Rectal smooth muscle tissue (tissue), 1 donor: ENCODE measurements at regions not wholly inside any gene's neighbourhood (a gene's known extent, or its start where the extent isn't known, plus 50 kb on each side); places are given as distances from the start of the nearest gene placed in this dataset.

Experiments used
- H3K27ac ChIP-seq: one replicate; pipeline ENCODE4 v1.7.0; 2013; ENCODE audit warnings: low read depth, low read length, inconsistent platforms
- H3K27me3 ChIP-seq: one replicate; pipeline ENCODE4 v1.7.0; 2013; ENCODE audit warnings: low read length; ENCODE audit not compliant: control insufficient read depth, insufficient read depth
- H3K36me3 ChIP-seq: one replicate; pipeline ENCODE4 v1.7.0; 2013; ENCODE audit warnings: low read length; ENCODE audit not compliant: control insufficient read depth, insufficient read depth
- H3K4me1 ChIP-seq: one replicate; pipeline ENCODE4 v1.7.0; 2013; ENCODE audit warnings: low read length; ENCODE audit not compliant: control insufficient read depth, insufficient read depth
- H3K4me3 ChIP-seq: one replicate; pipeline ENCODE4 v1.7.0; 2013; ENCODE audit warnings: low read length
- H3K9ac ChIP-seq: one replicate; pipeline ENCODE4 v1.7.0; 2013; ENCODE audit warnings: low read length

DNA sequence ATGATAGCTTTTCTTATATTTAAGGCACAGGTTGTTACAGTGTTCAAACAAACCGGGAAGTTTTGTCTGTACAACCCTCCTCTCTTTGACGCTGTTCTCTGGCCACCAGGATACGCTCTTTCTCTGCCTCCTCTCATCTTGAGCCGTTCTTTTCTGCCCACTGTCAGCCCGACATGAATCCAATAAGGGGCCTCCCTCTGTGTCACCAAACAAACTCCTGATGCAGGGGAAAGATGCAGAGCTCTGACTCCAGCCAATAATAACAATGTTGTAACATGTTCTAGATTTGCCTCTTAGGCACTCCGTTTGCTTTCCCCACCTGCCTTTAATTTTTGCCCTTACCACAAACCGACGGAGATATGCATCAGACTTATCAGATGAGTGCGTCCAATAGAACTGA lies 449.3 kb downstream of the SLC4A3 start:
- Histone ChIP-seq H3K27ac (no peak overlapping the region), H3K36me3 (no peaks in the 10 kb centered on the region), H3K9ac (no peak overlapping the region), H3K27me3 (no peaks in the 10 kb centered on the region), H3K4me1 (no peaks in the 10 kb centered on the region), H3K4me3 (no peak overlapping the region)

GRCh38 chr2:220077488-220077887 lies 450.1 kb downstream of the SLC4A3 start:
- no peak overlapping the region for H3K4me3 ChIP-seq

DNA sequence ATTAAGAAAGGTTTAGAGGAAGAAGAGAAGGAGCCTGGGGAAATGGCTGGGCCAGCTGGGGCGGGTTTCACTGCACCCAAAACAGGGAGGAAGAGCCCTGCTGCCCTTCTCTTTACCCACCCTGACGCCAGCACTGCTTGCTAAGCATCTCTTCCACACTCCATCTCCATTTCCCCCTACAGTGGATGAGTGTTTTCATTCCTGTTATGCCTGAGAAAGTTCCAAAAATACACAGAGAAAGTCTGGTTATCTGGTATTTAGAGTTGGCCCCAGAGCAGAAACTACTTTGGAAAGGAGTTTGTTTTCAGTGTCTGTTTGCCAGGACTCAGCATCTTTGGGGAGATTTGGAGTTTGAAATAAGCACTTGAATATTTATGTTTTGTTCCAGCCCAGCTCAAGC lies 451.0 kb downstream of the SLC4A3 start:
- no peaks in the 10 kb centered on the region for H3K4me1 ChIP-seq
- no peak overlapping the region for H3K4me3 ChIP-seq
- no peak overlapping the region for H3K27ac ChIP-seq
- no peak overlapping the region for H3K9ac ChIP-seq
- no peaks in the 10 kb centered on the region for H3K27me3 ChIP-seq
- no peaks in the 10 kb centered on the region for H3K36me3 ChIP-seq

More at GRCh38 chr2:220077488-220077887, 450.1 kb downstream of the SLC4A3 start:
- no peaks in the 10 kb centered on the region for H3K36me3 ChIP-seq
- H3K27ac ChIP-seq, result no peak overlapping the region
- H3K4me1 ChIP-seq, result no peaks in the 10 kb centered on the region
- no peak overlapping the region for H3K9ac ChIP-seq
- H3K27me3 ChIP-seq, result no peaks in the 10 kb centered on the region

- H3K4me3 ChIP-seq, result no peak overlapping the region
- H3K27me3 ChIP-seq, result no peaks in the 10 kb centered on the region
- H3K36me3 ChIP-seq, result no peaks in the 10 kb centered on the region
- no peak overlapping the region for H3K9ac ChIP-seq
- no peak overlapping the region for H3K27ac ChIP-seq
- no peaks in the 10 kb centered on the region for H3K4me1 ChIP-seq
Observed at GRCh38 chr2:220079595-220079994, 452.2 kb downstream of the SLC4A3 start.

- Histone ChIP-seq H3K9ac (no peak overlapping the region), H3K27me3 (no peaks in the 10 kb centered on the region), H3K36me3 (no peaks in the 10 kb centered on the region), H3K4me3 (no peak overlapping the region), H3K4me1 (no peaks in the 10 kb centered on the region), H3K27ac (no peak overlapping the region)
Observed at GRCh38 chr2:220081171-220081570, 453.7 kb downstream of the SLC4A3 start.

DNA sequence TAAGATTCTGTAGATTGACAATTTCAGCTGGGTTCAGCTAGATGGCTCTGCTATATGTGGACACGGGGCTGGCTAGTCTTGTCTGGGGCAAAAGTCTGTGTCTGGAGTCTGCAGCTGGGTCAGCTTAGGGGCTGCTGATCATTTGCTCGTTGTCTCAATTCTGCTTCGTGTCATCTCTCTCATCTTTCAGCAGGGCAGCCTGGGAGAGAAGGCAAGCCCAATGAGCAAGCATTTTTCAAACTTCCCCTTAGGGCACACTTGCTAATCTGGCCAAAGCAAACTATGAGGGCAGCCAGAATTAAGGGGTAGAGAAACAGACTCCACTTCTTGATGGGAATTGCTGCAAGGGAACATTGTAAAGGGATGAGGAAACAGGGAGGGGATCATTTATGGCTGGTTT lies 462.6 kb downstream of the SLC4A3 start:
- H3K27me3 ChIP-seq, result no peaks in the 10 kb centered on the region
- no peak overlapping the region for H3K27ac ChIP-seq
- H3K36me3 ChIP-seq, result no peaks in the 10 kb centered on the region
- no peak overlapping the region for H3K9ac ChIP-seq
- H3K4me3 ChIP-seq, result no peak overlapping the region
- H3K4me1 ChIP-seq, result no peaks in the 10 kb centered on the region

DNA sequence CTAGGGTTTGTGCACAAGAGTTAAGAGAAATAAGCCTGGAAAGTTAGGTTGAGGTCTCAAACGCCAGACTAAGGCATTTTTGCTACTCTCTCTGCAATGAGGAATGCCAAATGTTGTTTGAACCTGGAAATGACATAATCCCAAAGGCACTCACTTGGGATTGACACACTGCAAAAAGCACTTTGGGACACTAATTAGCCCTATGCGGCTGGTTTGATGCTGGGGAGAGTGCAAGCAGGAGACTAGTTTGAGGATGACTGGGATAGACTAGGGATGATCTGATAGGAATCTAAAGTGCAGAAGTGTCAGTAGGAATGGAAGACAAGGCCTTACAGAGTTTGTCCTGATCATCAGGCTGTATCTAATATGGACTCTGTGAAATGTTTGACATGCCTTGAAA lies 469.0 kb downstream of the SLC4A3 start:
- Histone ChIP-seq H3K27ac (no peak overlapping the region), H3K4me3 (no peak overlapping the region), H3K4me1 (no peaks in the 10 kb centered on the region), H3K27me3 (no peaks in the 10 kb centered on the region), H3K36me3 (no peaks in the 10 kb centered on the region), H3K9ac (no peak overlapping the region)

DNA sequence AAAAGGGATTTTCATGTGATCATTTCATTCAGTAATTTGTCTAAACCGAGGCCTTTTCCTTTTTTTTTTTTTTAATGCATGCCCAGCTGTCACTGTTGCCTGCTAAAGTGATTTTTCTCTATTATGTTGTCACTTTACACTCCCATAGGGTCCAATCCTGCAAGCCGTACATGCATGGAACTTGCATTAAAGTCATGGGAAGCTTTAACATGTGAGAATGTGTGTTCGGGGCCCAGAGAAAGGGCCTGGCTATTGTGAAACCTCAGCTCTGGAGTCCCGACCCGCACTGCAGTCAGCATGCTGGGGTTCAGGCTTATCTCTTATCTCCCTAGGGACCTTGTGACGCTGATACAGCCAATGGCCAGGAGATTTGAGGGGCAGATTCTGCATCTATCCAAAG lies 474.6 kb downstream of the SLC4A3 start:
- Histone ChIP-seq H3K4me3 (no peak overlapping the region), H3K4me1 (no peaks in the 10 kb centered on the region), H3K27me3 (peaks cover 2% of the 10 kb centered on the region), H3K9ac (no peak overlapping the region), H3K27ac (no peak overlapping the region), H3K36me3 (no peaks in the 10 kb centered on the region)

GRCh38 chr2:220103596-220103995 lies 476.2 kb downstream of the SLC4A3 start:
- no peak overlapping the region for H3K27ac ChIP-seq
- no peak overlapping the region for H3K9ac ChIP-seq
- peaks cover 2% of the 10 kb centered on the region for H3K27me3 ChIP-seq
- H3K4me1 ChIP-seq, result no peaks in the 10 kb centered on the region
- no peaks in the 10 kb centered on the region for H3K36me3 ChIP-seq
- H3K4me3 ChIP-seq, result no peak overlapping the region

DNA sequence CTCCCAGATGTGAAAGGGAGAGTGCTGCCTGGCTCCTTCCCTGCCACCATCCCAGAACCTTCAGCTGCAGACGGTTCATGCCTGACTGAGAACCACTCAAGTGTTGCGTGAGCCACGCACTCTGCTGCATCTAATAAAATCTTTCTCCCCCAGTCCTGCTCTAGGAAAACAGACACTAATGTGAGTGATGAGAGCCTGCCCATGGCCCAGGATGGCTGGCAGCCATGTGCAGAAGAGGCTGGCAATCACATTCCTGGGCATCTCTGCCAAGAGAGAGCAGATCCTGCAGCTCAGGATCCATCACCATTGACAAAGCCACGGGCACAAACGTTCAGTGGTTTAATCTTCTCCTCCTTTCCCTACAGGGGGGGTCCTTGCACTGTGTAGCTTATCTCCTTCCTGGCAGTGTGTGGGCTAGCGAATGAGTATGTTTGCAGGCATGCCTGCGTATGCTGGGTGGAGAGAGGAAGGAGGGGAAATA lies 477.5 kb downstream of the SLC4A3 start:
- Histone ChIP-seq H3K36me3 (no peaks in the 10 kb centered on the region), H3K4me3 (no peak overlapping the region), H3K27me3 (peaks cover 2% of the 10 kb centered on the region), H3K27ac (no peak overlapping the region), H3K9ac (no peak overlapping the region), H3K4me1 (no peaks in the 10 kb centered on the region)

- Histone ChIP-seq H3K27ac (no peak overlapping the region), H3K27me3 (peaks cover 2% of the 10 kb centered on the region), H3K4me3 (no peak overlapping the region), H3K9ac (no peak overlapping the region), H3K4me1 (no peaks in the 10 kb centered on the region), H3K36me3 (no peaks in the 10 kb centered on the region)
Observed at GRCh38 chr2:220106065-220106464, 478.6 kb downstream of the SLC4A3 start.

DNA sequence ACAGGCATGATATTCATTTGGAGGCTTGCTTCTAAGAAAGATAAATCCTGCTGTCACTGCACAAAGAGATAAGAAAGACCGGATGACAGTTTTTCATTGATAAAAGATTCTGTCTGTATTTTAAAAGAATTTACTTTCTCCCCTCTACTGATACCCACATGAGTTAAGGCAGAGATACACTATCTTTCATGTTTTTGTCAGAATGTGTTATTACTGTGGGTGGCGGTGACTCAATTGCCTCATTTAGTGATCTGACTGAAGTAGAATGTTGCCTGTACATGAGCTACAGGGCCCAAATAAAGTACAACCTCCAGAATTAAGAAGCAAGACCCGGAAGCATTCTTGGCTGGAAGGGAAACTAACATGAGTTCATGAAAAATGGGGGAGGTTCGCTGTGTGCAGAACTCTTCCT lies 480.0 kb downstream of the SLC4A3 start:
- H3K9ac ChIP-seq, result no peak overlapping the region
- no peak overlapping the region for H3K4me3 ChIP-seq
- no peaks in the 10 kb centered on the region for H3K36me3 ChIP-seq
- H3K27ac ChIP-seq, result no peak overlapping the region
- peaks cover 2% of the 10 kb centered on the region for H3K27me3 ChIP-seq
- H3K4me1 ChIP-seq, result no peaks in the 10 kb centered on the region

GRCh38 chr2:220114443-220114842 lies 487.0 kb downstream of the SLC4A3 start:
- Histone ChIP-seq H3K4me1 (no peaks in the 10 kb centered on the region), H3K27ac (no peak overlapping the region), H3K9ac (no peak overlapping the region), H3K4me3 (no peak overlapping the region), H3K36me3 (no peaks in the 10 kb centered on the region), H3K27me3 (no peaks in the 10 kb centered on the region)
